GM12875 (cell line): ENCODE measurements at regions not wholly inside any gene's neighbourhood (a gene's known extent, or its start where the extent isn't known, plus 50 kb on each side); places are given as distances from the start of the nearest gene placed in this dataset.
"Not testable (repeated sequence)": the region's sequence is repeated elsewhere in the genome, so short reads cannot be mapped to it uniquely, and the experiment has no call there.

ENCODE experiments used
- H3K4me3 ChIP-seq: one replicate; pipeline ENCODE4 v1.5.1; 2011; ENCODE audit warnings: low read depth, low read length, control low read depth
- TF ChIP-seq, protein P1 (sequence below): IDR thresholded peaks from 2 replicates; pipeline ENCODE4 v1.5.1; 2011; ENCODE audit warnings: low read depth, mild to moderate bottlenecking, control low read depth, inconsistent platforms, low read length, moderate library complexity, borderline replicate concordance; ENCODE audit not compliant: insufficient read depth

DNA sequence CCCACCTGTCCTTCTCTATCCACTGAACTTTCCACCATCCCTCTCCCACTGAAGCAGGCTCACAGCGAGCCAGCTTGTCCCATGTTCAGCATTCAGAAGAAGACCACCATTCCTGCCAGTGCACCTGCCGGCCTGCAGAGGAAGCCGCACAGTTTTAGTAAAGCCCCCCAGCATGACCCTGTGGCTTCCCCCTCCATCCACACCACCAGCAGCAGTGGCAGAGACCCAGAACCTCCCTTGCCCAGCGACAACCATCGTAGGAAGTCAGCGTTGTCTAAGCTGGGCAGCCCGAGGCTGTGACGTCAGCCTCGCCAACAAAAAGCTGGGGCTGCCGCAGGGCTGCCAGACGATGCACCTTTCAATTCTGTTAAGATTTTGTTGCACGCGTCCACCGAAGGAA, 66.6 kb upstream of the TAMM41 start:
- TF ChIP-seq, protein P1, sequence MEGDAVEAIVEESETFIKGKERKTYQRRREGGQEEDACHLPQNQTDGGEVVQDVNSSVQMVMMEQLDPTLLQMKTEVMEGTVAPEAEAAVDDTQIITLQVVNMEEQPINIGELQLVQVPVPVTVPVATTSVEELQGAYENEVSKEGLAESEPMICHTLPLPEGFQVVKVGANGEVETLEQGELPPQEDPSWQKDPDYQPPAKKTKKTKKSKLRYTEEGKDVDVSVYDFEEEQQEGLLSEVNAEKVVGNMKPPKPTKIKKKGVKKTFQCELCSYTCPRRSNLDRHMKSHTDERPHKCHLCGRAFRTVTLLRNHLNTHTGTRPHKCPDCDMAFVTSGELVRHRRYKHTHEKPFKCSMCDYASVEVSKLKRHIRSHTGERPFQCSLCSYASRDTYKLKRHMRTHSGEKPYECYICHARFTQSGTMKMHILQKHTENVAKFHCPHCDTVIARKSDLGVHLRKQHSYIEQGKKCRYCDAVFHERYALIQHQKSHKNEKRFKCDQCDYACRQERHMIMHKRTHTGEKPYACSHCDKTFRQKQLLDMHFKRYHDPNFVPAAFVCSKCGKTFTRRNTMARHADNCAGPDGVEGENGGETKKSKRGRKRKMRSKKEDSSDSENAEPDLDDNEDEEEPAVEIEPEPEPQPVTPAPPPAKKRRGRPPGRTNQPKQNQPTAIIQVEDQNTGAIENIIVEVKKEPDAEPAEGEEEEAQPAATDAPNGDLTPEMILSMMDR, result no peak
- H3K4me3 ChIP-seq, result no peak overlapping the region

GRCh38 chr3:11914041-11914440, 67.4 kb upstream of the TAMM41 start:
- TF ChIP-seq, protein P1, result no peak
- H3K4me3 ChIP-seq, result no peak overlapping the region

GRCh38 chr3:11914651-11915050, 68.0 kb upstream of the TAMM41 start:
- TF ChIP-seq, protein P1, result no peak
- no peak overlapping the region for H3K4me3 ChIP-seq

- no peak overlapping the region for H3K4me3 ChIP-seq
- TF ChIP-seq, protein P1, result no peak
These were observed 69.1 kb upstream of the TAMM41 start for GRCh38 chr3:11915621-11916424.

- not testable (repeated sequence) for H3K4me3 ChIP-seq
These were observed 69.7 kb upstream of the TAMM41 start for GRCh38 chr3:11916425-11916762.

DNA sequence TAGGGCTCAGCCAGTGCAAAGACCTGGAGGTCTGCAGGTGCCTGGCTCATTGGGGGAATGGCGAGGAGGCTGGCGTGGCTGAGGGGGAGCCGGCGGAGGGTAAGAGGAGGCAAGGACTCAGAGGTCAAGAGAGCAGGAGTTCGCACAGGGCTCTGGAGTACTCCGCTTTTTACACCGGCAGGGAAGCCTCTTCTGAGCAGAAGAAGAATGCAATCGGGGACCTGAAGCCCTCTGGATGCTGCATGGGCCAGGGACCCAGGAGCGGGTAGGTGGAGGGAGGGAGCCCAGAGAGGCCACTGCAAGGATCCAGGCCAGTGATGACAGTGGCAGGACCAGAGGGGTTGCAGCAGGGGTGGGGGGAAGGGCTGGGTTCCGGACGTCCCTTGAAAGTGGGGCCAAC, 70.4 kb upstream of the TAMM41 start:
- TF ChIP-seq, protein P1, result no peak
- H3K4me3 ChIP-seq, result no peak overlapping the region

DNA sequence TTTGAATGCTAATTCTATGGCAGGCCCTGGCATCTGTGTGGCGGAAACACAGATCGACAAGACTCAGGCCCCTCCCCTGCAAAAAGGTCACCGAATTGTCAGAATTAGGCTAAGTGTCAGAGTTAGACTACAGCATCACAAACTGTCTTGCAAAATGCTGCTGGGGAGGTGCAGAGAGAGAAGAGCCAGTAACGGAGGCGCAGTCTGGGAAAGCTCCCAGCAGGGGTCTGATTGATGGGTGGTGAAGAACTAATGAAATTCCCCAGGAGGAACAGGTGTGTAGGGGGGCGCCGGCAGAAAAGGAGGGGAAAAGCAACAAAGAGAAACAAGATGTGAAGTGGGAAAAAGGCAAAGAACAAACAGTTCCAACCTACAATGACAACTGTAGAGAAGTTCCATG, 72.7 kb upstream of the TAMM41 start:
- TF ChIP-seq, protein P1, result no peak
- H3K4me3 ChIP-seq, result no peak overlapping the region
